ENCODE measurements at regions not wholly inside any gene's neighbourhood (a gene's known extent, or its start where the extent isn't known, plus 50 kb on each side); places are given as distances from the start of the nearest gene placed in this dataset.
A peak's percentile ranks its signal among the peaks of the same experiment; 100 is the strongest.

- no peak overlapping the region for H3K27ac Mint-ChIP-seq
- H3K36me3 Mint-ChIP-seq = no peaks in the 10 kb centered on the region
- H3K4me1 Mint-ChIP-seq = peaks cover 6% of the 10 kb centered on the region
- H3K27me3 Mint-ChIP-seq = peaks cover 45% of the 10 kb centered on the region
- no peak overlapping the region for H3K4me3 Mint-ChIP-seq
- H3K9me3 Mint-ChIP-seq = peaks cover 4% of the 10 kb centered on the region
Observed at GRCh38 chr15:95296643-95297042, 1033.9 kb upstream of the NR2F2 start.

- Mint-ChIP-seq H3K36me3 (no peaks in the 10 kb centered on the region), H3K27ac (no peak overlapping the region), H3K9me3 (peaks cover 5% of the 10 kb centered on the region), H3K4me3 (no peak overlapping the region), H3K27me3 (peaks cover 42% of the 10 kb centered on the region), H3K4me1 (peaks cover 6% of the 10 kb centered on the region)
Observed at GRCh38 chr15:95298729-95299128, 1031.8 kb upstream of the NR2F2 start.

- Mint-ChIP-seq H3K27ac (no peak overlapping the region), H3K27me3 (peaks cover 41% of the 10 kb centered on the region), H3K36me3 (no peaks in the 10 kb centered on the region), H3K4me1 (peaks cover 11% of the 10 kb centered on the region), H3K4me3 (no peak overlapping the region), H3K9me3 (peaks cover 5% of the 10 kb centered on the region)
Observed at GRCh38 chr15:95300958-95301357, 1029.5 kb upstream of the NR2F2 start.

- peaks cover 5% of the 10 kb centered on the region for H3K9me3 Mint-ChIP-seq
- peaks cover 34% of the 10 kb centered on the region for H3K27me3 Mint-ChIP-seq
- H3K27ac Mint-ChIP-seq = no peak overlapping the region
- no peak overlapping the region for H3K4me3 Mint-ChIP-seq
- H3K36me3 Mint-ChIP-seq = no peaks in the 10 kb centered on the region
- H3K4me1 Mint-ChIP-seq = peaks cover 11% of the 10 kb centered on the region
Observed at GRCh38 chr15:95302206-95302605, 1028.3 kb upstream of the NR2F2 start.

- H3K36me3 Mint-ChIP-seq = no peaks in the 10 kb centered on the region
- H3K9me3 Mint-ChIP-seq = peaks cover 5% of the 10 kb centered on the region
- peaks cover 33% of the 10 kb centered on the region for H3K27me3 Mint-ChIP-seq
- H3K4me1 Mint-ChIP-seq = peaks cover 11% of the 10 kb centered on the region
- H3K4me3 Mint-ChIP-seq = no peak overlapping the region
- H3K27ac Mint-ChIP-seq = no peak overlapping the region
Observed at GRCh38 chr15:95302809-95303208, 1027.7 kb upstream of the NR2F2 start.

GRCh38 chr15:95303713-95304112 is 1026.8 kb upstream of the NR2F2 start:
- Mint-ChIP-seq H3K9me3 (peaks cover 5% of the 10 kb centered on the region), H3K27ac (peak overlapping the region; percentile 33), H3K27me3 (peaks cover 30% of the 10 kb centered on the region), H3K36me3 (no peaks in the 10 kb centered on the region), H3K4me3 (no peak overlapping the region), H3K4me1 (peaks cover 6% of the 10 kb centered on the region)

- Mint-ChIP-seq H3K4me3 (no peak overlapping the region), H3K27me3 (peaks cover 30% of the 10 kb centered on the region)
Observed at GRCh38 chr15:95304151-95304946, 1026.2 kb upstream of the NR2F2 start.

GRCh38 chr15:95304947-95305400 is 1025.5 kb upstream of the NR2F2 start:
- H3K27ac Mint-ChIP-seq = no peak overlapping the region
- peaks cover 33% of the 10 kb centered on the region for H3K27me3 Mint-ChIP-seq
- no peaks in the 10 kb centered on the region for H3K36me3 Mint-ChIP-seq
- no peak overlapping the region for H3K4me3 Mint-ChIP-seq
- H3K4me1 Mint-ChIP-seq = peaks cover 5% of the 10 kb centered on the region
- H3K9me3 Mint-ChIP-seq = peaks cover 5% of the 10 kb centered on the region

More at GRCh38 chr15:95304151-95304946, 1026.2 kb upstream of the NR2F2 start:
- Mint-ChIP-seq H3K27ac (no peak overlapping the region), H3K4me1 (peaks cover 5% of the 10 kb centered on the region), H3K9me3 (peaks cover 5% of the 10 kb centered on the region), H3K36me3 (no peaks in the 10 kb centered on the region)

- Mint-ChIP-seq H3K36me3 (no peaks in the 10 kb centered on the region), H3K4me3 (no peak overlapping the region), H3K9me3 (no peaks in the 10 kb centered on the region), H3K27ac (no peak overlapping the region), H3K27me3 (peaks cover 27% of the 10 kb centered on the region), H3K4me1 (peaks cover 5% of the 10 kb centered on the region)
Observed at GRCh38 chr15:95307115-95307514, 1023.4 kb upstream of the NR2F2 start.

GRCh38 chr15:95319242-95319641 is 1011.3 kb upstream of the NR2F2 start:
- Mint-ChIP-seq H3K9me3 (no peaks in the 10 kb centered on the region), H3K27me3 (peaks cover 13% of the 10 kb centered on the region), H3K36me3 (peaks cover 1% of the 10 kb centered on the region), H3K27ac (no peak overlapping the region), H3K4me1 (no peaks in the 10 kb centered on the region), H3K4me3 (no peak overlapping the region)

GRCh38 chr15:95323796-95324195 is 1006.7 kb upstream of the NR2F2 start:
- Mint-ChIP-seq H3K4me1 (peaks cover 4% of the 10 kb centered on the region), H3K4me3 (no peak overlapping the region), H3K27me3 (peaks cover 30% of the 10 kb centered on the region), H3K27ac (no peak overlapping the region), H3K36me3 (peaks cover 1% of the 10 kb centered on the region), H3K9me3 (no peaks in the 10 kb centered on the region)

GRCh38 chr15:95324656-95325055 is 1005.8 kb upstream of the NR2F2 start:
- H3K9me3 Mint-ChIP-seq = no peaks in the 10 kb centered on the region
- peaks cover 30% of the 10 kb centered on the region for H3K27me3 Mint-ChIP-seq
- H3K4me1 Mint-ChIP-seq = peaks cover 4% of the 10 kb centered on the region
- H3K4me3 Mint-ChIP-seq = no peak overlapping the region
- H3K27ac Mint-ChIP-seq = no peak overlapping the region
- peaks cover 1% of the 10 kb centered on the region for H3K36me3 Mint-ChIP-seq

GRCh38 chr15:95325763-95326404 is 1004.6 kb upstream of the NR2F2 start:
- Mint-ChIP-seq H3K4me3 (no peak overlapping the region), H3K9me3 (no peaks in the 10 kb centered on the region), H3K27me3 (peaks cover 32% of the 10 kb centered on the region)

GRCh38 chr15:95326431-95327182 is 1003.9 kb upstream of the NR2F2 start:
- Mint-ChIP-seq H3K9me3 (no peaks in the 10 kb centered on the region), H3K4me1 (peaks cover 4% of the 10 kb centered on the region), H3K36me3 (peaks cover 1% of the 10 kb centered on the region), H3K4me3 (peak overlapping the region; percentile 11), H3K27ac (no peak overlapping the region), H3K27me3 (peaks cover 28% of the 10 kb centered on the region)

More at GRCh38 chr15:95325763-95326404, 1004.6 kb upstream of the NR2F2 start:
- Mint-ChIP-seq H3K36me3 (peaks cover 1% of the 10 kb centered on the region), H3K4me1 (peaks cover 4% of the 10 kb centered on the region), H3K27ac (no peak overlapping the region)

GRCh38 chr15:95327183-95327525 is 1003.3 kb upstream of the NR2F2 start:
- Mint-ChIP-seq H3K36me3 (no peaks in the 10 kb centered on the region), H3K27me3 (peaks cover 29% of the 10 kb centered on the region), H3K27ac (no peak overlapping the region), H3K9me3 (no peaks in the 10 kb centered on the region), H3K4me3 (peak overlapping the region; percentile 11), H3K4me1 (peaks cover 4% of the 10 kb centered on the region)

GRCh38 chr15:95327661-95328060 is 1002.8 kb upstream of the NR2F2 start:
- Mint-ChIP-seq H3K4me3 (no peak overlapping the region), H3K9me3 (no peaks in the 10 kb centered on the region), H3K27me3 (peaks cover 31% of the 10 kb centered on the region), H3K36me3 (no peaks in the 10 kb centered on the region), H3K4me1 (peaks cover 4% of the 10 kb centered on the region), H3K27ac (no peak overlapping the region)
